ENCODE measurements at regions not wholly inside any gene's neighbourhood (a gene's known extent, or its start where the extent isn't known, plus 50 kb on each side); places are given as distances from the start of the nearest gene placed in this dataset.

- Histone ChIP-seq H3K4me3 (no peak overlapping the region), H3K36me3 (no peaks in the 10 kb centered on the region), H3K27ac (no peak overlapping the region), H3K9me3 (no peaks in the 10 kb centered on the region), H3K27me3 (no peaks in the 10 kb centered on the region), H3K4me1 (no peaks in the 10 kb centered on the region)
- no peak for DNase-seq (ENCODE audit: low spot score)
- TF ChIP-seq, protein P1, sequence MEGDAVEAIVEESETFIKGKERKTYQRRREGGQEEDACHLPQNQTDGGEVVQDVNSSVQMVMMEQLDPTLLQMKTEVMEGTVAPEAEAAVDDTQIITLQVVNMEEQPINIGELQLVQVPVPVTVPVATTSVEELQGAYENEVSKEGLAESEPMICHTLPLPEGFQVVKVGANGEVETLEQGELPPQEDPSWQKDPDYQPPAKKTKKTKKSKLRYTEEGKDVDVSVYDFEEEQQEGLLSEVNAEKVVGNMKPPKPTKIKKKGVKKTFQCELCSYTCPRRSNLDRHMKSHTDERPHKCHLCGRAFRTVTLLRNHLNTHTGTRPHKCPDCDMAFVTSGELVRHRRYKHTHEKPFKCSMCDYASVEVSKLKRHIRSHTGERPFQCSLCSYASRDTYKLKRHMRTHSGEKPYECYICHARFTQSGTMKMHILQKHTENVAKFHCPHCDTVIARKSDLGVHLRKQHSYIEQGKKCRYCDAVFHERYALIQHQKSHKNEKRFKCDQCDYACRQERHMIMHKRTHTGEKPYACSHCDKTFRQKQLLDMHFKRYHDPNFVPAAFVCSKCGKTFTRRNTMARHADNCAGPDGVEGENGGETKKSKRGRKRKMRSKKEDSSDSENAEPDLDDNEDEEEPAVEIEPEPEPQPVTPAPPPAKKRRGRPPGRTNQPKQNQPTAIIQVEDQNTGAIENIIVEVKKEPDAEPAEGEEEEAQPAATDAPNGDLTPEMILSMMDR (IDR thresholded peaks at IDR 0.05): no peak
Measured at GRCh38 chr1:93778457-93778856, 96.8 kb upstream of the BCAR3 start.

DNA sequence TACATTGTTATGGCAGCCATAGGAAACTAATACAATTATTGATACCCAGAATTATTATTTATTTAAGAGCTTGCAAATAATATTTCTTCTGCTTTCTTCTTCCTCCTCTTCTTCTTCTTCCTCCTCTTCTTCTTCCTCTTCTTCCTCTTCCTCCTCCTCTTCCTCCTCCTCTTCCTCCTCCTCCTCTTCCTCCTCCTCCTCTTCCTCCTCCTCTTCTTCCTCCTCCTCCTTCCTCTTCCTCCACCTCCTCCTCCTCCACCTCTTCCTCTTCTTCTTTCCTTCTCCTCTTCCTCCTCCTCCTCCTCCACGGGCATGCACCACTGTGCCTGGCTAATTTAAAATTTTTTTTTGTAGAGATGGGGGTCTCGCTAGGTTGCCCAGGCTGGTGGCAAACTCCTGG lies 95.6 kb upstream of the BCAR3 start:
- Histone ChIP-seq H3K27ac (no peak overlapping the region), H3K27me3 (no peaks in the 10 kb centered on the region), H3K36me3 (no peaks in the 10 kb centered on the region), H3K4me3 (no peak overlapping the region), H3K4me1 (peaks cover 0 to 2% of the 10 kb centered on the region in 2 donors), H3K9me3 (no peaks in the 10 kb centered on the region)
- TF ChIP-seq, protein P1 (IDR thresholded peaks at IDR 0.05): no peak
- no peak for DNase-seq (ENCODE audit: low spot score)

DNA sequence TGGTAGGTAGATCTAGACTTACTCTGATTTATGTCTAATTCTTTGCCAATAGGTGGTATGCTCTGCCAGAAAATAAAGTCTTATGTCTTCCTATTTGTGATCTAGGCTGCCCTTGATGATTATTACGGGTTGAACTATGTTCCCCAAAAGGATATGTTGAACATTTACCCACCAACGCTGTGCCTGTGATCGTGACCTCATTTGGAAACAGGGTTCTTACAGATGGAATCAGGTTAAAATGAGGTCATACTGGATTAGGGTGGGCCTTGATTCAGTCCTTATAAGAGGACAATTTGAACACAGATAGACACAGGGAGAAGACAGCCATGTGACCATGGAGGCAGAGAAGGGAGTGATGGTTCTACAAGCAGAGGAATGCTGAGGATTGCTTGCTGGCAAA lies 95.1 kb upstream of the BCAR3 start:
- Histone ChIP-seq H3K27ac (no peak overlapping the region), H3K4me3 (no peak overlapping the region), H3K27me3 (no peaks in the 10 kb centered on the region), H3K36me3 (no peaks in the 10 kb centered on the region), H3K4me1 (peaks cover 0 to 5% of the 10 kb centered on the region in 2 donors), H3K9me3 (no peaks in the 10 kb centered on the region)
- TF ChIP-seq, protein P1 (IDR thresholded peaks at IDR 0.05): no peak
- DNase-seq (ENCODE audit: low spot score): no peak

- no peak for DNase-seq (ENCODE audit: low spot score)
- H3K27me3 ChIP-seq: no peaks in the 10 kb centered on the region
- H3K27ac ChIP-seq: no peak overlapping the region
- H3K4me3 ChIP-seq: no peak overlapping the region
- H3K36me3 ChIP-seq: no peaks in the 10 kb centered on the region
- H3K4me1 ChIP-seq: peaks cover 0 to 10% of the 10 kb centered on the region in 2 donors
- TF ChIP-seq, protein P1 (IDR thresholded peaks at IDR 0.05): no peak
- H3K9me3 ChIP-seq: no peaks in the 10 kb centered on the region
Measured at GRCh38 chr1:93775224-93775623, 93.6 kb upstream of the BCAR3 start.

- no peaks in the 10 kb centered on the region for H3K9me3 ChIP-seq
- peaks cover 0 to 11% of the 10 kb centered on the region in 2 donors for H3K4me1 ChIP-seq
- no peaks in the 10 kb centered on the region for H3K27me3 ChIP-seq
- TF ChIP-seq, protein P1 (IDR thresholded peaks at IDR 0.05): no peak
- no peak overlapping the region for H3K27ac ChIP-seq
- DNase-seq (ENCODE audit: low spot score): no peak
- no peak overlapping the region for H3K4me3 ChIP-seq
- no peaks in the 10 kb centered on the region for H3K36me3 ChIP-seq
Measured at GRCh38 chr1:93774707-93775106, 93.1 kb upstream of the BCAR3 start.

GRCh38 chr1:93773049-93773838 lies 91.6 kb upstream of the BCAR3 start:
- Histone ChIP-seq H3K27ac (no peak overlapping the region), H3K9me3 (no peaks in the 10 kb centered on the region), H3K36me3 (no peaks in the 10 kb centered on the region), H3K4me1 (peaks cover 0 to 26% of the 10 kb centered on the region in 2 donors), H3K4me3 (no peak overlapping the region), H3K27me3 (no peaks in the 10 kb centered on the region)
- DNase-seq (ENCODE audit: low spot score): no peak
- TF ChIP-seq, protein P1 (IDR thresholded peaks at IDR 0.05): no peak
